Left ventricle myocardium superior (tissue), 1 donor: ENCODE measurements at regions not wholly inside any gene's neighbourhood (a gene's known extent, or its start where the extent isn't known, plus 50 kb on each side); places are given as distances from the start of the nearest gene placed in this dataset.
"Not testable (repeated sequence)": the region's sequence is repeated elsewhere in the genome, so short reads cannot be mapped to it uniquely, and the experiment has no call there.

ENCODE experiments used
- ATAC-seq: fragments of 200-7000 bp; cut with Tn5 transposase; one replicate; pipeline ENCODE4 v1.9.1; 2020; ENCODE audit warnings: mild to moderate bottlenecking, moderate library complexity
- DNase-seq: peaks from one replicate; pipeline ENCODE4 v3.0.0-alpha.2; 2020
- intact Hi-C: fragments of 100-400 bp; cut with micrococcal nuclease; formaldehyde crosslinking; loops from one replicate; pipeline ENCODE4 v1.11.0; 2022
- donor health status: DM: no; HTN: yes; CAD: no; lungs with severe emphysema.

- intact Hi-C loops, ATAC-seq, DNase-seq: not testable (repeated sequence)
Measured at GRCh38 chr2:110311713-110312444, 99.5 kb upstream of the MTLN start.

GRCh38 chr2:110310988-110311475 lies 98.7 kb upstream of the MTLN start:
- DNase-seq, ATAC-seq, intact Hi-C loops: not testable (repeated sequence)

- intact Hi-C loops, ATAC-seq, DNase-seq: not testable (repeated sequence)
Measured at GRCh38 chr2:110308728-110309127, 96.4 kb upstream of the MTLN start.

GRCh38 chr2:110292807-110293206 lies 80.5 kb upstream of the MTLN start:
- intact Hi-C loops, ATAC-seq, DNase-seq: not testable (repeated sequence)

GRCh38 chr2:110291909-110292579 lies 79.7 kb upstream of the MTLN start:
- ATAC-seq, DNase-seq, intact Hi-C loops: not testable (repeated sequence)

- ATAC-seq, intact Hi-C loops, DNase-seq: not testable (repeated sequence)
Measured at GRCh38 chr2:110287817-110288216, 75.5 kb upstream of the MTLN start.

GRCh38 chr2:110287253-110287652 lies 74.9 kb upstream of the MTLN start:
- DNase-seq, intact Hi-C loops, ATAC-seq: not testable (repeated sequence)

- ATAC-seq, DNase-seq, intact Hi-C loops: not testable (repeated sequence)
Measured at GRCh38 chr2:110285002-110285401, 72.7 kb upstream of the MTLN start.

- intact Hi-C loops, ATAC-seq, DNase-seq: not testable (repeated sequence)
Measured at GRCh38 chr2:110280804-110281203, 68.5 kb upstream of the MTLN start.

- intact Hi-C loops, ATAC-seq, DNase-seq: not testable (repeated sequence)
Measured at GRCh38 chr2:110277054-110277453, 64.7 kb upstream of the MTLN start.

GRCh38 chr2:110276092-110276491 lies 63.7 kb upstream of the MTLN start:
- DNase-seq, intact Hi-C loops, ATAC-seq: not testable (repeated sequence)

- DNase-seq, ATAC-seq, intact Hi-C loops: not testable (repeated sequence)
Measured at GRCh38 chr2:110269674-110270073, 57.3 kb upstream of the MTLN start.

- intact Hi-C loops, DNase-seq: not testable (repeated sequence)
- peak; percentile 84 for ATAC-seq
Measured at GRCh38 chr2:110267828-110268407, 55.6 kb upstream of the MTLN start.

GRCh38 chr2:110264804-110265203 lies 52.5 kb upstream of the MTLN start:
- ATAC-seq, DNase-seq, intact Hi-C loops: not testable (repeated sequence)

- DNase-seq, ATAC-seq, intact Hi-C loops: not testable (repeated sequence)
Measured at GRCh38 chr2:110264076-110264681, 51.8 kb upstream of the MTLN start.

- intact Hi-C loops, DNase-seq, ATAC-seq: not testable (repeated sequence)
Measured at GRCh38 chr2:110263462-110263861, 51.1 kb upstream of the MTLN start.
